GM19240 (cell line): ENCODE measurements at regions not wholly inside any gene's neighbourhood (a gene's known extent, or its start where the extent isn't known, plus 50 kb on each side); places are given as distances from the start of the nearest gene placed in this dataset.

ENCODE experiments used
- DNase-seq: peaks from one replicate; pipeline ENCODE4 v3.0.0; 2011; ENCODE audit warnings: low spot score; ENCODE audit not compliant: insufficient read length

GRCh38 chr12:92537290-92537960 lies 165.4 kb upstream of the PLEKHG7 start:
- no peak for DNase-seq

DNA sequence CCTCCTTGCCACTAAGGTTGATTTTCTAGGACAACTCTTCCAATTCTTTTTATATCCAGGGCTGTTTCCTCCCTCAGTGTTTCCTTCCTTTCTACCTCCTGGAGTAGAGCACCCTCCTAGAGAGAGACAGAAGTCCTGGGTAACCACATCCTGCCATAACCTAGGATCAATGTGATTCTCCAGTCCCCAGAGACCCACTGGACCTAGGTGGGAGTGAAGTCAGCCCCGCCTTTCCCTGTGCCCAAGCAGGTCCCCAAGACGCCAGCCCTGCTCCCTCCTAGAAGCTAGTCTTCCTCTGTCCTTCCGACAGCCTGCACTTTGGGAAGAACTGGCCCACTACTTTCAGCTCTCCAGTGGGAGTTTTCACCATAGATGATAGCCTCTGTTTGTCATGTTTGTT lies 166.8 kb upstream of the PLEKHG7 start:
- DNase-seq: no peak

DNA sequence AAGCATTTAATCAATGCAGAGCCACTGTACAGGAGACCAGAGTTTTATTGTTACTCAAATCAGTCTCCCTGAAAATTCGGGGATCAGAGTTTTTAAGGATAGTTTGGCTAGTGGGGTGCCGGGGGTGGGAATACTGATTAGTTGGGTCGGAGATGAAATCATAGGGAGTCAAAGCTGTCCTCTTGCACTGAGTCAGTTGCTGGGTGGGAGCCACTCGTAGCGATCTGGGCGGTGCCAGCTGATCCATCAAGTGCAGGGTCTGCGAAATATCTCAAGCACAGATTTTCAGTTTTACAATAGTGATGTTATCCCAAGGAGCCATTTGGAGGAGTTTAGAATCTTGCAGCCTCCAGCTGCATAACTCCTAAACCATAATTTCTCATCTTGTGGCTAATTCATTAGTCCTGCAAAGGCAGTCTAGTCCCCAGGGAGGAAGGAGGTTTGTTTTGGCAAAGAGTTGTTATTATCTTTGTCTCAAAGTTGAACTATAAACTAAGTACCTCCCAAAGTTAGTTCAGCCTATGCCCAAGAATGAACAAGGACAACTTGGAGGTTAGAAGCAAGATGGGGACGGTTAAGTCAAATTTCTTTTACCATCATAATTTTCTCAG lies 169.4 kb upstream of the PLEKHG7 start:
- no peak for DNase-seq

GRCh38 chr12:92530706-92531105 lies 172.1 kb upstream of the PLEKHG7 start:
- DNase-seq: no peak

DNA sequence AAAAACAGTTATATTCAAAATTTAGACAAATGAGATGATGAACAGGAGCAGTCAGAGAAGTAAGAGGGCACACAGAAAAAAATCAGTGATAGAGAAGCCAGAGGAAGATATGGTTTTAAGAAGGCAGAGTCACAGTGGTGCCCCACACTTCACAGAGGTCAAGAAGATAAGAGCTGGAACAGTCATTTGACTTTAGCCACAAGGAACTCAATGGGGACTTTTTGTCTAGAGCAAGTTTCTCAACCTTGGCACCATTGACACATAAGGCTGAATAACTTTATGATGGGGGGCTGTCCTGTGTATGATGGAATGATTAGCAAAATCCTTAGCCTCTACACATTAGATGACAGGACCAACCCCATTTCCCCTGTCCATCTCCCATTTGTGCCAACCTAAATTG lies 172.8 kb upstream of the PLEKHG7 start:
- DNase-seq: no peak

- no peak for DNase-seq
Observed at GRCh38 chr12:92528586-92528985, 174.2 kb upstream of the PLEKHG7 start.

DNA sequence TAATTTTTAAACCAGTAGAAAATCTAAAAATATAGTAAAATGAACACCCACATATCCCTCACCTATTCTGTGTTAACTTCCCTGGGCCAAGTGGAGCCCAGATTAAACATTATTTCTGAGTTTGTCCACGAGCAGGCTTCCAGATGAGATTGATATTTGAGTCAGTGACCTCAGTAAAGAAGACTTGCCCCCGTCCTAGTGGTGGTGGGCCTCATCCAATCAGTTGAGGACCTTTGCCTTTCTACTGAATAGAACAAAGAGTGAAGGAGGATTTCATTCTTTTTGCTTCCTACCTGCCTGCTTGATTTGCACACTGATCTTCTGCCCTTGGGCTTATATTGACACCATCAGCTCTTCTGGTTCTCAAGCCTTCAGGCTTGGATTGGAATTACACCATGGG lies 174.7 kb upstream of the PLEKHG7 start:
- no peak for DNase-seq

DNA sequence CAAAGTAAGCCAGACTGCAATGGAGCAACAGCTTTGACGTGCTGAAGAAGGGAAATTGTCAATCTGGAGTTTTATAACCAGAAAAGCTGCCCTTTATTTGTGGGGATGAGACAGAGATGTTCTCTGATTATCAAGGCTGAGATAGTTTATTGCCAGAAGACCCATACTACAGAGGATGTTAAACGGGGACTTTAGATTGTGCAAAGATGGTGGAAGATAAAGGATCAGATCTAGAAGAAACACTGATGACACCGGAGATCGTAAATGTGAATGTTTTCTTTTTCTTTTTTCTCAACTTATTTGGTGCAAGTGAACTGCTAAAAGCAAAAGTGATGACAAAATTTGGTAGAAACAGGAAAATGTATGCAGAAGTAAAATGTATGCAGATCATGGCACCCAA lies 178.3 kb upstream of the PLEKHG7 start:
- DNase-seq: no peak

- DNase-seq: no peak
Observed at GRCh38 chr12:92520511-92520910, 182.3 kb upstream of the PLEKHG7 start.

- no peak for DNase-seq
Observed at GRCh38 chr12:92519284-92519683, 183.5 kb upstream of the PLEKHG7 start.

- DNase-seq: no peak
Observed at GRCh38 chr12:92518071-92518470, 184.7 kb upstream of the PLEKHG7 start.

DNA sequence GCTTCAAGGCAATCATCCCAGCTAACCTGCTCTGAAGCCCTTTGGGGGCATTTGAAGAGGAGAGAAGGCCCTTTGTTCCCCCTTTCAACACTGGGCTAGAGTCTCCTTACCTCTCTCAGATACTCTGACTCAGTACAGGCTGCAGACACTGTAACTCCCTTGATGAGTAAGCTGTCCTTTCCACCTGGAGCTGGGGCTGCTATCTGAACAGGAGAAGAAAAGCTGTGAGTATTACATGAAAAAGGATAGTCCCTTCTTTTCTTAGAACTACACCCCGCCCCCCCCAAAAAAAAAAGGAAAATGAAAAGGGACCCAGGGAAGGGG lies 186.6 kb upstream of the PLEKHG7 start:
- DNase-seq: no peak

DNA sequence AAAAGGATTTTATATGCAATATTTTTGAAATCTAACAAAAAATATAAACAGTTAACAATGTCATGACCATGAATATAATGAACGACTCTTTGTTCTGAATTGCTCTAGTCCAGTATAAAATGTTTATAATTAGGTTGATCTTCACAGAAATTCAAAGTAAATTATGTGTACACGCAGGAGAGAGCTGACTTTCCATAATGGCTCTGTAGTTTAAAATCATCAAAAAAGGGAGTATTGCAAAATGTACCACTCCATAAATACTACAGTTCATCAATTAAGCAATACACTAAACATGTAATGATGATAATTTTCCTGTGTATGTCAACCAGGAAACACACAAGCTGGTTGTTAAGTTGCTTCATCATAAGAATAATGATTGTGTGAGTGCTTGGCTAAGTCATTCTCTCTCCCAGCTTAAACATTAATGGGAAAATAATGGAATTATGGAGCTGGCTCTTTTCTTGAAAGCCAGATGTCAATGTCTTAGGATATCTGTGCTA lies 189.5 kb upstream of the PLEKHG7 start:
- DNase-seq: no peak

- DNase-seq: no peak
Observed at GRCh38 chr12:92511786-92512185, 191.0 kb upstream of the PLEKHG7 start.

- DNase-seq: no peak
Observed at GRCh38 chr12:92509156-92509738, 193.5 kb upstream of the PLEKHG7 start.

- no peak for DNase-seq
Observed at GRCh38 chr12:92506891-92507290, 195.9 kb upstream of the PLEKHG7 start.

GRCh38 chr12:92506460-92506859 lies 196.3 kb upstream of the PLEKHG7 start:
- no peak for DNase-seq

DNA sequence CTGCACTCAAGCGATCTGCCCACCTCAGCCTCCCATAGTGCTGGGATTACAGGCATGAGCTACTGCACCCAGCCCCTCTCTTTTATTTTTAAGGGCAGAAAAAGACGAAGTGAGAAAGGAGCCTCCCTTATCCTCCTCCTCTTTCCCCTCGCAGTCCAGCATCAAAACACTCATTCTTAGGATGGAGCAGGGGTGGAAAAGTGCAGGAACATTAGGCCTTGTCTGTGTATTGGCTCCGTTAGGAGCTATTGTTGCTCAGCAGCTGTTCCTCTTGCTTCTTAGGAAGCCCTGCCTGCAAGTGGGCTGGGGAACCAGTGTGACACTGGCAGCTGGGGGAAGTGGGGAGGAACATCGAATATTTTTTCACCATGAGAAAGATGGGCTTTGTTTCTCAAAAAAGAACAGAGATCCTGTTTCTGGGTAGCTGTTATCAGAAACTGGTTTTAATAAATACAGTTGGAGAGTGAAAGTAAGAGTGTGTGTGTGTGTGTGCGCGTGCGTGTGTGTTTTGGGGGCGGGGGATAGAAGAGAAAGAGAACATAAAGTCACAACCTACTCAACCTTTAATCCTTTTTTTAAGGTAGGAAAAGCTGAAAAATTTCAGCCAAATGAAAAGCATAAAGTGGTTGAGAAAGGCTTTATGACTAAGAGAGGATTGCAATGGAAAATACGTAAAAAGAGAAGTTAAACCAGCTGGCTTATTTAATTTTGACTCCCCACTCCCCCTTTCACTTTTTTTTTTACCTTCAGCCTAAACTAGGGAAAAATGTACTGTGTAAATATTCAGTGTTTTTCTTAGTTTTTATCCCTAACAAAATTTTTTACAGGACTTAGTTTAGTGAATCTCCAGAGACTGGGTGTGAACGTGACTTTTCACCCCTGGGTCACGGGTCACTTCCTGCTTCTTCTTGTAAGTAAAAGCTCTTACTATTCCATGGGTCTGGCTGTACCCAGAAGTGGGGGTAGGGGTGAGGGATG lies 197.2 kb upstream of the PLEKHG7 start:
- DNase-seq: no peak

DNA sequence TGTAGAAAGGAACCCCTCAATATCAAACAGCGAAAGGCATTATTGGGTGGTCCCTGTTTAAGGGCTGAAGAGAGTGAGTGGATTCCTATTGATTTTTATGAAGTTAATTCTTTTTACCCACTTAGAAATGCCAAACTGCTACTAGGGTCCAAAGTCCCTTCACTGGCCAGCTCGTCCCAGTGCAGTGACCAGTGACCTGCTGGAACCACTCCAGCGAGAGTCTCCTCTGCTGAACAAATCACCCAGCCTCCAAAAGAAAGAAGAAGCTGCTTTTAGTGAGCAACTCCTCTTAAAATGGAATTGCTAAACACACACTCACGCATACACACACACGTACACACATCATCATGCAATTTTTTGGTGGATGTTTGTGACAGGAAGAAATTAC lies 198.2 kb upstream of the PLEKHG7 start:
- no peak for DNase-seq

GRCh38 chr12:92503971-92504593 lies 198.7 kb upstream of the PLEKHG7 start:
- no peak for DNase-seq
